ENCODE measurements at regions not wholly inside any gene's neighbourhood (a gene's known extent, or its start where the extent isn't known, plus 50 kb on each side); places are given as distances from the start of the nearest gene placed in this dataset.

DNA sequence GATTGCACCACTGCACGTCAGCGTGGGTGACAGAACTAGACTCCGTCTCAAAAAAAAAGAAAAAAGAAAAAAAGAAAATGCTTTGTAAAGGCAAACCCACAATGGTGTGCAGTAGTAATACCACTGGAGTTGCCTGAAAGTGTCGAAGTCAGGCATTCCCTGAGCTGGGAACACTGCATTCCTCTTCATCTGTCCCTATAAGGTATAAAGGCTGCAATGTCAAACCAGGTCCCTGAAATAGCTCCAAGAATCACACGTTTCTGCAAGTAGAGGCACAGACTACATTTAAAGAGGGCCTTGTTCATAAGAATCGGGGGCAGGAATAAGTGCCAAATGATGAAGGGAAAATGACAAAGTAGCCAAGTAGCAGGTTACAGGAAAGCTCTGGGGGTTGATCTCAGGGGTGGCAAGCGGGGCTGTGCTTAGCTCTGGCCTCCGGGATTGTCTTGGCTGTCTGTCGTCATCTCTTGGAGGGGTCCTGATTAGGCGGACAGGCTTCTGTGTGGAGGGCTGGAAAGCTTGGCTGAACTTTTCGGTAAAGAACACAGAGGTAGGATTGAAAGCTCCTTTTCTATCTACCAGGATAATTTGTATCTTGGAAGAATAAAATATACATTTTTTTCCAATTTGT is 109.1 kb downstream of the PFKFB3 start:
- CTCF ChIA-PET, result interaction anchor here (0.9 to 2.9 kb wide), 6 partner anchors 17 to 161 kb away, joined by 3 to 14 read pairs (median 6); no protein-coding TSS in a partner anchor
- peaks cover 8% of the 10 kb centered on the region for H3K4me1 Mint-ChIP-seq (ENCODE audit: low read depth)
- no peak for ATAC-seq
- no peak overlapping the region for H3K4me3 Mint-ChIP-seq
- intact Hi-C loops (cut with micrococcal nuclease), result no loop called here
- TF ChIP-seq, protein P1, sequence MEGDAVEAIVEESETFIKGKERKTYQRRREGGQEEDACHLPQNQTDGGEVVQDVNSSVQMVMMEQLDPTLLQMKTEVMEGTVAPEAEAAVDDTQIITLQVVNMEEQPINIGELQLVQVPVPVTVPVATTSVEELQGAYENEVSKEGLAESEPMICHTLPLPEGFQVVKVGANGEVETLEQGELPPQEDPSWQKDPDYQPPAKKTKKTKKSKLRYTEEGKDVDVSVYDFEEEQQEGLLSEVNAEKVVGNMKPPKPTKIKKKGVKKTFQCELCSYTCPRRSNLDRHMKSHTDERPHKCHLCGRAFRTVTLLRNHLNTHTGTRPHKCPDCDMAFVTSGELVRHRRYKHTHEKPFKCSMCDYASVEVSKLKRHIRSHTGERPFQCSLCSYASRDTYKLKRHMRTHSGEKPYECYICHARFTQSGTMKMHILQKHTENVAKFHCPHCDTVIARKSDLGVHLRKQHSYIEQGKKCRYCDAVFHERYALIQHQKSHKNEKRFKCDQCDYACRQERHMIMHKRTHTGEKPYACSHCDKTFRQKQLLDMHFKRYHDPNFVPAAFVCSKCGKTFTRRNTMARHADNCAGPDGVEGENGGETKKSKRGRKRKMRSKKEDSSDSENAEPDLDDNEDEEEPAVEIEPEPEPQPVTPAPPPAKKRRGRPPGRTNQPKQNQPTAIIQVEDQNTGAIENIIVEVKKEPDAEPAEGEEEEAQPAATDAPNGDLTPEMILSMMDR (IDR thresholded peaks at IDR 0.05), result no peak
- H3K27me3 Mint-ChIP-seq, result peaks cover 2% of the 10 kb centered on the region
- H3K9me3 Mint-ChIP-seq, result peaks cover 6% of the 10 kb centered on the region
- POLR2A ChIA-PET, result interaction anchor here (0.9 to 3.0 kb wide), 4 partner anchors 11 to 109 kb away, joined by 3 to 8 read pairs (median 4); partner anchors contain the start of gene PFKFB3
- DNase-seq, result no peak
- H3K36me3 Mint-ChIP-seq (ENCODE audit: low read depth), result no peaks in the 10 kb centered on the region
- H3K27ac Mint-ChIP-seq, result no peak overlapping the region

DNA sequence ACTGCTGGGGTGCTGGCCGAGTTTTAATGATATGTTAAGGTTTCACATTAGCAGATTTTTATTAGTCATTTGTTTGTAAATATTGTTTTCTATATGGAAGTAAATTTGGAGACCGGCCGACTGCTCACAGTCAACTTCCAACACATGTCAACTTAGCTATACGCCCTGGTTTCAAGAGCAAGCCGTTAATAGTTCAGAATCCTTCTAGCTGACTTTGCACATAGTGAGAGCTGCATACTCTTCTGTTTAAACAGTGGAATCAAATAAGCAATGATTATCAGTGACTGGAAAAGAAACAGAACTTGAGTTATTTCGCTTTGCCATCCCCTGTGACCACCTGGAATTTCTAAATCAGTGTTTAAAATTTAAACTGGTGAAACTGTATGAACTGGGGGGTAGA is 109.9 kb downstream of the PFKFB3 start:
- no peaks in the 10 kb centered on the region for H3K9me3 Mint-ChIP-seq
- no peaks in the 10 kb centered on the region for H3K36me3 Mint-ChIP-seq (ENCODE audit: low read depth)
- no peak overlapping the region for H3K4me3 Mint-ChIP-seq
- CTCF ChIA-PET, result interaction anchor here (1.1 to 2.9 kb wide), 5 partner anchors 9 to 94 kb away, joined by 3 to 14 read pairs (median 7); no protein-coding TSS in a partner anchor
- DNase-seq, result no peak
- ATAC-seq, result no peak
- POLR2A ChIA-PET, result interaction anchor here (1.0 to 3.0 kb wide), 2 partner anchors 31 to 35 kb away, joined by 5 to 8 read pairs; no protein-coding TSS in a partner anchor
- no peak overlapping the region for H3K27ac Mint-ChIP-seq
- peaks cover 8% of the 10 kb centered on the region for H3K4me1 Mint-ChIP-seq (ENCODE audit: low read depth)
- TF ChIP-seq, protein P1 (IDR thresholded peaks at IDR 0.05), result no peak
- intact Hi-C loops (cut with micrococcal nuclease), result no loop called here
- no peaks in the 10 kb centered on the region for H3K27me3 Mint-ChIP-seq

DNA sequence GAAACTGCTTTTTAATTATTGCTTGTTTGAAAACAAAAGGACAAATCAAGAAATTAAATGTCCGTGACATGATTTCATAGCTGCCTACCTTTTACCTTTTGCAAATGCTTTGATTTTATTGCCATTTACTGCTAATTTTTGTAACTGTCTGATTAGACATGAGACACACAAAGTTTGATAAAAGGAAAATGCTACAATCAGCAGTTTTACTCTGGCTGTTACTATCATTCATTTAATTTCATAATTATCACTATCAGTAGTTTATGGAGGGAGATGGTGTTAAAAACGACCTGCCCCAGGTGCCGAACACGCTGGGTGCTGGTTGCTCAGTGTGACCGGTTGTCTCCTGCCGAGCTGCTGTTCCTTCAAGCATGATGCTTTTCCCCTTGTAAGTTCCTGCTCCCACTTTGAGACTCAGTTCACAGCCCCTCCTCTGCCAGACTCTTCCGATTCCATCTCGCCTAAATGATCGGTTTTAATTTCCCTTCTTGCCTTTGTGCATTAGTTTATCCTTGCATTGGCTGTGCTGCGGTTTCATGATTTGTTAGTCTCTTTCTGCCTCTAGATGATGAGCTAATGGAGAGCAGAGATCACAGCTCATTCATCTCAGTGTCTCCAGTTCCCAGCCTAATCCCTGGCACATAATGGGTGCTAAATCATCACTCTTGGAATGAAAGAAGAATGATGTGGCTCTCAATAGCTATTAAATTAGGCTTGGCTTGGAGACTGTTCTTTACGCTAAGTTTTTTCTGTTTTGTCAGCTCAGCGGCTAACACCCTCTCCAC is 110.6 kb downstream of the PFKFB3 start:
- Mint-ChIP-seq H3K27me3 (no peaks in the 10 kb centered on the region), H3K27ac (no peak overlapping the region), H3K36me3 (ENCODE audit: low read depth) (no peaks in the 10 kb centered on the region), H3K9me3 (no peaks in the 10 kb centered on the region), H3K4me1 (ENCODE audit: low read depth) (peaks cover 8% of the 10 kb centered on the region), H3K4me3 (no peak overlapping the region)
- intact Hi-C loops (cut with micrococcal nuclease), result no loop called here
- DNase-seq, result no peak
- CTCF ChIA-PET, result interaction anchor here (1.1 to 2.9 kb wide), 6 partner anchors 8 to 93 kb away, joined by 3 to 14 read pairs (median 6); no protein-coding TSS in a partner anchor
- TF ChIP-seq, protein P1 (IDR thresholded peaks at IDR 0.05), result no peak
- POLR2A ChIA-PET, result interaction anchor here (3.0 kb wide), 1 partner anchor 34 kb away, joined by 8 read pairs; no protein-coding TSS in a partner anchor
- ATAC-seq, result no peak

DNA sequence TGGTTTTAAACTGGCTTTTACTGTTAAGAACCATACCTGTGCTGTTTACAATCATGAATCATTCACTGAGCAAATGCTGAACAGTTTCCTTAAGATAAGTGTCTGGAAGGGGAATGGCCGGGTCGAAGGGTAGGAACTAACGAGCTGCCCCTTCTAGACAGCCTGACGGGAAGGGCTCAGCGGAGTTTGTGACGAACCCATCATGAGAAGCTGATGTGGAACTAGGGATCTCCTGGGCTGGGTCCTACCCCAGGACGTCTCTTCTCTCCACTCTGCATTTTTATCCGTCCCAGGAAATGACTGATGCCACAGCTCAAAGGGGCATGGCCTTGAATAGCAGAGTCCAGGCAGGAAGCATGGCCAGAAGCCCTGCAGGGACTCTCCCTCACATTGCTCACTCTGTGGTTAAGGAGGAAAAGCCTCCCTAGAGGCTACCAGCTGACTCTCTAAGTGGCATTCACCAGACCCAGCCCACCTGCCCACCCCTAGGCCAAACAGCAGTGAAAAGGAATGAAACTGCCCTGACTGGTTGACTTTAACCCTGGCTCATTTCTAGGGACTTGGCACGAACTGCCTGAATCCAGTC is 112.0 kb downstream of the PFKFB3 start:
- Mint-ChIP-seq H3K4me3 (no peak overlapping the region), H3K9me3 (no peaks in the 10 kb centered on the region), H3K36me3 (ENCODE audit: low read depth) (peaks cover 4% of the 10 kb centered on the region), H3K27ac (no peak overlapping the region), H3K27me3 (no peaks in the 10 kb centered on the region), H3K4me1 (ENCODE audit: low read depth) (peaks cover 8% of the 10 kb centered on the region)
- DNase-seq (no peak), ATAC-seq (no peak)
- TF ChIP-seq, protein P1 (IDR thresholded peaks at IDR 0.05), result no peak
- intact Hi-C loops (cut with micrococcal nuclease), result no loop called here
- ChIA-PET CTCF (interaction anchor here (1.7 kb wide), 1 partner anchor 15 kb away, joined by 4 read pairs; no protein-coding TSS in a partner anchor), POLR2A (no interaction called here)

Data from activated CD8-positive, alpha-beta T cell treated with anti-CD3 and anti-CD28 coated beads for 36 hours (primary cell).